Endothelial cell of umbilical vein (primary cell): ENCODE measurements at regions not wholly inside any gene's neighbourhood (a gene's known extent, or its start where the extent isn't known, plus 50 kb on each side); places are given as distances from the start of the nearest gene placed in this dataset.

Experiments used
- BruUV-seq: library from RNA; stranded (reverse); fragments of 400-500 nt; replicated peaks from 2 replicates; lab custom pipeline; 2021; lab: Mats Ljungman, UMichigan
- CTCF ChIA-PET: fragments of 300-600, 350-600 bp; sonication (Branson Sonifier 250); formaldehyde crosslinking; loops from one replicate; lab custom pipeline; 2021; ENCODE audit warnings: antibody characterized with exemption, inconsistent platforms; lab: Charles Lee
- POLR2A ChIA-PET: fragments of 300-600, 350-600 bp; sonication (Branson Sonifier 250); formaldehyde crosslinking; loops from one replicate; lab custom pipeline; 2021; ENCODE audit warnings: antibody characterized with exemption, inconsistent platforms; lab: Charles Lee
- DNase-seq: peaks from one replicate; pipeline ENCODE4 v3.0.0-alpha.2; 2011; ENCODE audit warnings: low read depth, low spot score
- FAIRE-seq: peaks from 2 replicates; lab custom pipeline; 2011; peaks lifted over from hg19 to GRCh38; lab: Jason Lieb, UNC
- H2AFZ ChIP-seq: 2 replicates; pipeline ENCODE4 v1.6.0; 2012; ENCODE audit warnings: low read depth, low read length, control low read depth, inconsistent platforms
- H3K27ac ChIP-seq: 2 replicates; pipeline ENCODE4 v1.5.1; 2011; ENCODE audit warnings: low read depth, mild to moderate bottlenecking, control low read depth, low read length, moderate library complexity; ENCODE audit not compliant: insufficient read depth
- H3K27me3 ChIP-seq, 2 experiments: 2 replicates each; pipeline versions ENCODE4 v1.6.0 to v1.6.1; 2011; ENCODE audit warnings: low read length in 2 of 2, mixed read lengths in 1 of 2; ENCODE audit not compliant: control insufficient read depth in 2 of 2, insufficient read depth in 2 of 2
- H3K36me3 ChIP-seq, 2 experiments: 2 replicates in 1 of 2; 3 replicates in 1 of 2; pipeline ENCODE4 v1.5.1; 2011; ENCODE audit warnings: low read length in 2 of 2, mild to moderate bottlenecking in 1 of 2, moderate library complexity in 1 of 2; ENCODE audit not compliant: control insufficient read depth in 2 of 2, insufficient read depth in 2 of 2; ENCODE audit errors: extremely low read depth in 1 of 2
- H3K4me1 ChIP-seq: 3 replicates; pipeline ENCODE4 v1.5.1; 2011; ENCODE audit warnings: mild to moderate bottlenecking, low read length; ENCODE audit not compliant: control insufficient read depth, insufficient read depth; ENCODE audit errors: extremely low read depth
- H3K4me2 ChIP-seq: 2 replicates; pipeline ENCODE4 v1.6.1; 2011; ENCODE audit warnings: low read length, control low read depth, mixed read lengths; ENCODE audit not compliant: insufficient read depth
- H3K4me3 ChIP-seq, 3 experiments: fragments of 200-600 bp in 1 of 3; sonication (generic), shearing (Covaris generic) in 1 of 3; replicated peaks in 1 of 3; 2 replicates each; pipeline ENCODE4 v1.5.1; 2011 to 2016; ENCODE audit warnings: control low read depth in 3 of 3, low read length in 3 of 3, mild to moderate bottlenecking in 2 of 3, inconsistent platforms in 1 of 3, low read depth in 1 of 3, moderate library complexity in 1 of 3; ENCODE audit not compliant: insufficient read depth in 1 of 3
- H3K79me2 ChIP-seq: 2 replicates; pipeline ENCODE4 v1.6.0; 2012; ENCODE audit warnings: low read length, inconsistent platforms; ENCODE audit not compliant: control insufficient read depth, insufficient read depth
- H3K9ac ChIP-seq: replicated peaks from 2 replicates; pipeline ENCODE3; 2011; ENCODE audit warnings: low read length, control low read depth; ENCODE audit not compliant: insufficient read depth; ENCODE audit errors: extremely low read depth
- H3K9me1 ChIP-seq: replicated peaks from 3 replicates; pipeline ENCODE4 v1.6.0; 2011; ENCODE audit warnings: mild to moderate bottlenecking, low read length; ENCODE audit not compliant: control insufficient read depth, insufficient read depth; ENCODE audit errors: extremely low read depth
- H3K9me3 ChIP-seq: replicated peaks from 2 replicates; pipeline ENCODE4 v1.5.1; 2012; ENCODE audit warnings: low read length, inconsistent platforms; ENCODE audit not compliant: control insufficient read depth, insufficient read depth
- H4K20me1 ChIP-seq: replicated peaks from 2 replicates; pipeline ENCODE3; 2011; ENCODE audit warnings: mild to moderate bottlenecking, low read length; ENCODE audit not compliant: control insufficient read depth, insufficient read depth; ENCODE audit errors: extremely low read depth
- EZH2 ChIP-seq: IDR thresholded peaks from 2 replicates; pipeline ENCODE4 v1.6.1; 2012; ENCODE audit warnings: borderline replicate concordance, low read depth, mild to moderate bottlenecking, moderate library complexity, low read length, inconsistent platforms; ENCODE audit not compliant: severe bottlenecking
- FOS ChIP-seq: IDR thresholded peaks from 2 replicates; pipeline ENCODE4 v1.6.1; 2011; ENCODE audit warnings: mild to moderate bottlenecking, low read length, moderate library complexity, borderline replicate concordance; ENCODE audit not compliant: insufficient read depth
- GATA2 ChIP-seq: IDR thresholded peaks from 2 replicates; pipeline ENCODE4 v1.7.0; 2011; ENCODE audit warnings: low read depth, mild to moderate bottlenecking, moderate library complexity, mixed read lengths, low read length; ENCODE audit not compliant: insufficient read length, insufficient read depth
- JUN ChIP-seq: IDR thresholded peaks from 2 replicates; pipeline ENCODE4 v1.6.1; 2011; ENCODE audit warnings: borderline replicate concordance, low read depth; ENCODE audit not compliant: insufficient read length, insufficient read depth
- MYC ChIP-seq: IDR thresholded peaks from one replicate; pipeline ENCODE4 v1.6.1; 2011; ENCODE audit warnings: mild to moderate bottlenecking, low read depth, low read length
- POLR2A ChIP-seq: IDR thresholded peaks from 2 replicates; pipeline ENCODE4 v1.6.1; 2012; ENCODE audit warnings: low read depth, mild to moderate bottlenecking, control low read depth, low read length
- POLR2AphosphoS5 ChIP-seq: IDR thresholded peaks from 2 replicates; pipeline ENCODE4 v1.6.1; 2012; ENCODE audit warnings: low read depth, mild to moderate bottlenecking, control low read depth, low read length, moderate library complexity; ENCODE audit not compliant: insufficient read depth
- dilution Hi-C: fragments of 300-500 bp; cut with MboI; formaldehyde crosslinking; loops from one replicate; pipeline ENCODE4 v1.15.0; 2019; ENCODE audit warnings: low sequenced_read_pairs; ENCODE audit not compliant: extremely low pct_ligation_motif_present
- intact Hi-C: fragments of 100-400 bp; cut with micrococcal nuclease; formaldehyde crosslinking; loops from one replicate; pipeline ENCODE4 v1.10.0; 2022
- TF ChIP-seq, protein P1 (sequence below): IDR thresholded peaks from 2 replicates; pipeline ENCODE4 v1.6.1; 2011; ENCODE audit not compliant: insufficient read depth, insufficient read length
- TF ChIP-seq, protein P2 (sequence below), 2 donors: IDR thresholded peaks; 1 replicate in 1 of 2; 2 replicates in 1 of 2; pipeline ENCODE4 v1.5.1; 2011; ENCODE audit warnings: low read length in 2 of 2, mild to moderate bottlenecking in 2 of 2, moderate library complexity in 2 of 2, control low read depth in 1 of 2, inconsistent platforms in 1 of 2, low read depth in 1 of 2; ENCODE audit not compliant: insufficient read depth in 1 of 2; ENCODE audit errors: extremely low read depth in 1 of 2

DNA sequence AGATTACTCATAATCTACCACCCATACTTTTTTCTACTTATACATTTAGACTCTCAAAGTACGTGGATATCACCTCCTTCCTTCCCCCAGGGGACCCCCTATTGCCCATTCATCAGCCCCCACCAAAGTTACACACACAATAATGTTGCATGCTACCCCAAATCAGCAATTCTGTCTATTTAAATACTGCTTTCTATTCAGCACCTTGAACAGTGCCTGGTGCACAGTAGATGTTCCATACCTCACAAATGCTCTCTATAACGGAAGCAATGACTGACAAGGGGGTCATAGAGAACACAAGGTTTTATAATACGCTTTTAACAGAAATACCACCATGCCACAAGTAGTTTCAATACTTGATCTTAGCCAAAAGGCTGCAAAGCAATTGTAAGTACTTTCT lies 370.7 kb downstream of the MIAT start:
- intact Hi-C loops (no loop called here), dilution Hi-C loops (no loop called here)
- peaks cover 0 to 2% of the 10 kb centered on the region in 2 experiments for H3K27me3 ChIP-seq
- no peaks in the 10 kb centered on the region for H3K36me3 ChIP-seq
- H3K27ac ChIP-seq, result no peak overlapping the region
- H3K4me3 ChIP-seq, result no peak overlapping the region
- H3K4me1 ChIP-seq, result no peaks in the 10 kb centered on the region
- H3K4me2 ChIP-seq, result no peak overlapping the region
- TF ChIP-seq JUN, result no peak
- no peak for TF ChIP-seq POLR2A
- TF ChIP-seq MYC, result no peak
- H3K9me3 ChIP-seq, result no peaks in the 10 kb centered on the region
- no peaks in the 10 kb centered on the region for H3K79me2 ChIP-seq
- ChIA-PET CTCF (no interaction called here), POLR2A (no interaction called here)
- no peak overlapping the region for H3K9ac ChIP-seq
- DNase-seq (no peak), FAIRE-seq (peak; percentile 48)
- H2AFZ ChIP-seq, result no peak overlapping the region
- no TSS peak for BruUV-seq
- H3K9me1 ChIP-seq, result no peaks in the 10 kb centered on the region
- H4K20me1 ChIP-seq, result no peaks in the 10 kb centered on the region

DNA sequence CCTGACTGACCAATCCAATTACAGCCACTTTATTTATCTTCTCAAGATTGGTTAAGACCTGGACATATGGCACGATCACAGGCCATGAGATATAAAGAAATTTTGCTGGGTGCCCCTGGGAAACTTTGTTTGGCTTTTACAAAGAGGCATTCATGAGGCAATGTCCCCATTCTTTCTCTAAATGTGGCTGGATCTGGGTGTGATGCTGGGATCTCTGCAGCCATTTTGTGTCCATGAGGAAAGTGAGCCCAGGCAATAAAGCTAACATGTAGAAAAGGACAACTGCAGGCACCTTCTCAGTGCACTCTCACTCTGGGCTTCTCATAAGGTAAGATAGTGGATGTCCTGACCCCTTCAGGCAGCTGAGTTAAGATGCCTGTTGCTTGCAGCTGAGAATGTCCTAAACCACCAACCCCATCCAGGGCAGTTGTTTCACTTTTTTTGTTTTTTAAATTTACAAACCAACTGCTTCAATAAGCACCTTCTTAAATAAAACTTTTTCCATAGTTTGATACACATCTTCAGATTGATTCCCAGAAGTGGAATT lies 372.3 kb downstream of the MIAT start:
- ChIA-PET POLR2A (no interaction called here), CTCF (no interaction called here)
- TF ChIP-seq EZH2 (no peak), GATA2 (no peak), MYC (no peak), POLR2AphosphoS5 (no peak), FOS (no peak), POLR2A (no peak), JUN (no peak)
- TF ChIP-seq, protein P1, sequence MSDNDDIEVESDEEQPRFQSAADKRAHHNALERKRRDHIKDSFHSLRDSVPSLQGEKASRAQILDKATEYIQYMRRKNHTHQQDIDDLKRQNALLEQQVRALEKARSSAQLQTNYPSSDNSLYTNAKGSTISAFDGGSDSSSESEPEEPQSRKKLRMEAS, result no peak
- TF ChIP-seq, protein P2, sequence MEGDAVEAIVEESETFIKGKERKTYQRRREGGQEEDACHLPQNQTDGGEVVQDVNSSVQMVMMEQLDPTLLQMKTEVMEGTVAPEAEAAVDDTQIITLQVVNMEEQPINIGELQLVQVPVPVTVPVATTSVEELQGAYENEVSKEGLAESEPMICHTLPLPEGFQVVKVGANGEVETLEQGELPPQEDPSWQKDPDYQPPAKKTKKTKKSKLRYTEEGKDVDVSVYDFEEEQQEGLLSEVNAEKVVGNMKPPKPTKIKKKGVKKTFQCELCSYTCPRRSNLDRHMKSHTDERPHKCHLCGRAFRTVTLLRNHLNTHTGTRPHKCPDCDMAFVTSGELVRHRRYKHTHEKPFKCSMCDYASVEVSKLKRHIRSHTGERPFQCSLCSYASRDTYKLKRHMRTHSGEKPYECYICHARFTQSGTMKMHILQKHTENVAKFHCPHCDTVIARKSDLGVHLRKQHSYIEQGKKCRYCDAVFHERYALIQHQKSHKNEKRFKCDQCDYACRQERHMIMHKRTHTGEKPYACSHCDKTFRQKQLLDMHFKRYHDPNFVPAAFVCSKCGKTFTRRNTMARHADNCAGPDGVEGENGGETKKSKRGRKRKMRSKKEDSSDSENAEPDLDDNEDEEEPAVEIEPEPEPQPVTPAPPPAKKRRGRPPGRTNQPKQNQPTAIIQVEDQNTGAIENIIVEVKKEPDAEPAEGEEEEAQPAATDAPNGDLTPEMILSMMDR (IDR thresholded peaks at IDR 0.05; ENCODE audit: extremely low read depth in 1 of 2, insufficient read depth in 1 of 2, low read depth in 1 of 2, low read length in 2 of 2), result no peak
- no peak overlapping the region for H3K27ac ChIP-seq
- intact Hi-C loops, result no loop called here
- H3K27me3 ChIP-seq, result peaks cover 0 to 5% of the 10 kb centered on the region in 2 experiments
- no peaks in the 10 kb centered on the region for H3K4me1 ChIP-seq
- no peak overlapping the region for H3K4me3 ChIP-seq
- no peaks in the 10 kb centered on the region for H3K9me3 ChIP-seq
- DNase-seq, result no peak
- dilution Hi-C loops, result no loop called here
- no peak overlapping the region for H2AFZ ChIP-seq
- BruUV-seq, result no TSS peak
- no peak for FAIRE-seq
- H3K4me2 ChIP-seq, result no peak overlapping the region
- no peak overlapping the region for H3K9ac ChIP-seq
- H3K9me1 ChIP-seq, result no peaks in the 10 kb centered on the region
- H3K36me3 ChIP-seq, result no peaks in the 10 kb centered on the region
- no peaks in the 10 kb centered on the region for H3K79me2 ChIP-seq
- no peaks in the 10 kb centered on the region for H4K20me1 ChIP-seq
